Activated T-cell treated with anti-CD3 and anti-CD28 coated beads for 48 hours (primary cell): ENCODE measurements at regions not wholly inside any gene's neighbourhood (a gene's known extent, or its start where the extent isn't known, plus 50 kb on each side); places are given as distances from the start of the nearest gene placed in this dataset.

Experiments
- DNase-seq: peaks from one replicate; pipeline ENCODE4 v3.0.0-alpha.2; 2020; ENCODE audit warnings: low read depth

DNA sequence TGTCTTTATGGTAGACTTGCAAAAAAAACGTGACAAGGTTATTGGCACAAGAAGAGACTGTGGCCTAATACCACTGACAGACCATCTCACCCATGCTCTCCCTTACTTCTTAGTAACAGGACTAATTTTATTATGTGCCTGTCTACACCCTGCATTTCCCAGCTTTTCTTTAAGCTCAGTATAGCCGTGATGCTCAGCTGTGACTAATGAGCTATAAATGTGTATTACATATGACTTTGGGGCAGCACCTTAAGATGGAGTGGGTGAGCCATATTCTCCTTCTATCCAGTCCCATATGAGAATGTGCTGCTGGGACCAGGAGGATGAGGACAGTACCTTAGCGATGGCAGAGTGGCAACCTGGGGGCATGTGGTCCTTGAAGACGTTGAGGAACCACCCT is 293.5 kb downstream of the RNF144A start:
- no peak for DNase-seq

DNA sequence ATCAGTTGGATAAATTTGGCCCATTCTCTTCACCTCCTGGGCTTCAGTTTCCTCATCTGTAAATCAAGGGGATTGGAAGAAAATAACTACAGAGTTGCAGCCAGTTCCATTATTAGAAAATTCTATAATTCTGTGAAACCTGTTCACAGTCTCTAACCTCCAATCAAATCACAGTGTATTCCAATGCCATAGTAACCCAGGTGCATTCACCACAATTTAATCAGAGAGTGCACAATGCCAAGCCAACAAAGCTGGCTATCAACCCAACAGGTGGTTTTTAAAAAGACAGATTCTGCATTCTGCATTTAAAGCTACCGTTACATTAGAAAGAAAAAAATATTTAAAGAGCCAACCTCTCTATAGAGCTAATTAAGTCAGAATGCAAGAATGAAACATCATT is 308.6 kb downstream of the RNF144A start:
- no peak for DNase-seq

DNA sequence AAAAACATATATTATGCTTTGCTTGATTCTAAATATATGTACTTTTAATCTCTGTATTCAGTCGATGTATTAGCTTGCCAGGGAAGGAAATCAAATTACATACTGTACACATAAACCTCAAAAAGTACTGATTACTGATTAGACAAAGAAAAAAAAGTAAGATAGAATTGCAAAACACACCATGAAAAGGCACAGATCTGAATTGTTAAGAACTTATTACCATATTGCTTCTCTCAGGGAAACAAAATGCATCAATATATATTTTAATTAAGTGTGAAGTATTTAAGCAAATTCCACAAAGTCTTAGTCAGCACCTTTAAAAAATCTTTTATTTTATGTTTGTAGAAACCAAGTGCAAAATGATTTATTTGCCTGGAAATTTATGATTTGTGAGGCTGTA is 309.3 kb downstream of the RNF144A start:
- no peak for DNase-seq

DNA sequence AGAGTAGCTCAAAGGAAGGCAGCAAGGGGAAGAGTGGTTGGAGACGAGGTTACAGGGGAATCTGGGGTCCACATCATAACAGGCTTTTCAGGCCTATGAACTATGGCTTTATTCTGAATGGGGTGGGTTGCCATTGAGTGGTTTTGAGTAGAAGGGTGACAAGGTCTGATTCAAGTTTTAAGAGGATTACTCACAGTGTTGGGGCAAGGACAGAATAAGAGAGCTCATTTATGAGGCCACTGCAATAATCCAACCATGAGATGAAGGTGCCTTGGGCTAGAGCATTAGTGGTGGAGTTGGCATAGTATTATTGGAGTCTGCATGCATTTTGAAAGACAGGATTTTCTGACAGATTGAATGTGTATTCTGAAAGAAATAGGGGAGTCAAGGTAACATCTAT is 315.9 kb downstream of the RNF144A start:
- DNase-seq, result no peak

DNA sequence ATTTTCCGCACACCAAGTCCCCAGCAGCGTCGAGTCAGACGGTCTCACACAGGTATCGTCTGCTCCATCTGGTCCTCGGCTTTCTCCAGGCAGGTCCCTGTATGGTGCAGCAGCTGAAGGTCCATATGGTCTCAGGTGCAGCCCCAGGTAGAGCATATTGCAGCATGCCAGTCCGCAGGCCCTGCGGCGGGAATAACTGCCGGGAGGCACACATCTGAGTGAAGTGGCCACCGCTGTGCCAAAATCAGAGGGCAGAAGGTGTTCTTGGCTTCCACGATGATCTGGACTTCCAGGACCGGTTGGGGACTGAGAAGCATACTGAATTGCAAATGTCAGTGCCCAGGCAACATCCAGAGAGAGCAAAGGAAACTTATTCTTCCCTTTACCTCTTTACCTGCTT is 320.3 kb downstream of the RNF144A start:
- no peak for DNase-seq

DNA sequence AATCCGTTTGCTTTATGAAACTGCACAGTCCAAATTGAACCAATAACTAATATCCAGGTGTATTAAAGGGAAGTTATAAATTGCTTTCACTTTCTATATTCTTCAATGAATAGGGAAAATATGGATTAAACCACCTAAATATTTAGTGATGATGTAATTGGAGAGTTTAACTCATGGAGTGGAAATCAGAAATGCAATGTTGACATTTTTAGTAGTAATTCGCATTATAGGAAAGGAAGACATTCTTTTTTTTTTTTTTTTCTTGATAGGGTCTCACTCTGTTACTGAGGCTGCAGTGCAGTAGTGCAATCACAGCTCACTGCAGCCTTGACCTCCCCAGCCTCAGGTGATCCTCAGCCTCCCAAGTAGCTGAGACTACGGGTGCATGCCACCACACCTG is 321.9 kb downstream of the RNF144A start:
- no peak for DNase-seq

DNA sequence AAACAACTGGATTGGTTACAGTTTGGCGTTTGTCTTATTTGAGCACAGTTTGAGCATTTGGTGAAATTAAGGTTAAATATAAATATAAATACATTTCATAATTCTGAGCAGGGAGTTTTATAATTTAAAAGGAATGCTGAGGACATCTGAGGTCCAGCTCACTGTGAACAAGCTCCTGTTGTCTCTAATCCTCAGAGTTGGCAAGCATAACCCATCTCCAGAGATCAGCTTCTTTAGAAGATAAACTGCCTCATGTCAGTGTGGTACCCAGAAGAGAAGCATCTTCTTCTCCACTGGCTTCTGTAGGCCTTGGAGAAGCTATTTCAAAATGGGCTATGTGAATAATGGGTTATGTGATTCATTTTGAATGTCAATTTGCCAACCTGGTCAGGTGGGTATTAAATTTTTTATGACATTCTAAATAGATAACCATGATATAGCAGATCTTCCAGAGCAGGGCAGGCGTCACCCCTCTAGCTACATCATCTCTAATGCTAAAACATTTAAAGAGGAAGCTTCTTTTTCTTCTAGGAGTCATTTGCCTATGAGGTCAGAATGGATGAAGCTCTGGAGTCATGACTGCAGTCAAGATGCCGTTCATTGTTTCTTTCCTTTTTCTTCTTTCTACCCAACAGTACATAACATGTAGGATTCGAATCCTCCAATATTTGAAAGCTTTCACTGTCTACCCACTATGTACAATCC is 324.0 kb downstream of the RNF144A start:
- DNase-seq, result no peak

DNA sequence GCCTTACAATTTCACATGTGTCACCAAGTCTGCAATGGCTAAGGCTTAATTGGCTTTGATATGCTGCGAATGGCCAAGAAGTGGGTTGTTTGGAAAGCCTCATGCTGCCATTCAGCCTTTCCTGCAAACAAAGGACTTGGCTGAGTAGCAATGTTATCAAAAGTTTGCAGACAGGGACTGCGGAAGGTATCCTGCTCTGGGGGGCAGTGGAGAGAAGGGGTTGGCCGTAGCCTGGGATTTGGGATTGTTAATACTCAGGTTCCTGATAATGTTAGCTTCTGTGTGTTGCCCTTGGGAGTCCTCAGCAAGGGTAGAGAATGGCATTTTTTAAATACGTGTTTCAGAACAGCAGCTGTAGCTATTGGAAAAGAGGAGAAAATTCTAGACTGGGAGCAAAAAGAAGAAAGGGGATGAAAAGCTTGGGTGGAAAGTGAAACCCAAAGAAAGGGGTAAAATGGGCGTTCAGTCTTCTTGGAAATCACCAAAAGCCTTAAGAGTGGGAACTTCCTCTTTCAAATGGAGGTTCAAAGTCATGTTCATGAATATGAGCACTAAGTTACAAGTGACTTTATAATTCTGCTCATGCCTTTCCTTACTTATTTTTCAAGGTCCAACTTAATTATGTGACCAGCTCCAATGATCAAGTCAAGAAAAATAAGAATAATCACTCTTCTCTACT is 325.1 kb downstream of the RNF144A start:
- no peak for DNase-seq

DNA sequence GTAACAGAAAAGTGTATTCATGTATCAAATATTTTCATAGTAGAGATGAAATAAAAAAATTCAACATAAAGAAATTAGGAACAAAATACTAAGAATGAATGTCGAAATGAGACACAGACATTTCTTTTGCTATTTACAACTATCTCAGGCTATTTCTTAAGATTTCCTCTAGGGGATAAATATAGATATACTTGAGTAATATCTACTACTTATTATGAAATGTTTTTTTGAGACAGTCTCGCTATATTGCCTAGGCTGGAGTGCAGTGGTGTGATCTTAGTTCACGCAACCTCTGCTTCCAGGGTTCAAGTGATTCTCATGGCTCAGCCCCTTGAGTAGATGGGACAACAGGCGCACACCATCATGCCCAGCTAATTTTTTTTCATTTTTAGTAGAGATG is 326.1 kb downstream of the RNF144A start:
- DNase-seq, result no peak

DNA sequence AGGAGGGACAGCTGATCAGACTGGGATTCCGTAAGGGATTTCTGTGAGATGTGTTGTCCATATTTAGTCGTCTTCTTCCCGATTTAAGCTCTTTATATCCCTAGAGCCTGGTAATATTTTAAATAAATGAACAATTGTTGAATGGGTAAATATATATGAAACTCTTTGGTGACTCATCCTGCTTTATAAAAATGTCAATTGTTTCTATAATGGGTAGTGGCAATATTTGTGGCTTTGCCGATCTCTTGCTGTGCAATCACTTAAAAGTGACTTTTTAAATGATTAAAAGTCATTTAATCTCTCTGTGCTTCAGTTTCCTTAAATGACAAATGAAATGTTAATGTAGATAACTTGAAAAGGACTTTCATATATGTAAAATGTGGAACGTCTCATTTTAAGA is 339.2 kb downstream of the RNF144A start:
- no peak for DNase-seq

DNA sequence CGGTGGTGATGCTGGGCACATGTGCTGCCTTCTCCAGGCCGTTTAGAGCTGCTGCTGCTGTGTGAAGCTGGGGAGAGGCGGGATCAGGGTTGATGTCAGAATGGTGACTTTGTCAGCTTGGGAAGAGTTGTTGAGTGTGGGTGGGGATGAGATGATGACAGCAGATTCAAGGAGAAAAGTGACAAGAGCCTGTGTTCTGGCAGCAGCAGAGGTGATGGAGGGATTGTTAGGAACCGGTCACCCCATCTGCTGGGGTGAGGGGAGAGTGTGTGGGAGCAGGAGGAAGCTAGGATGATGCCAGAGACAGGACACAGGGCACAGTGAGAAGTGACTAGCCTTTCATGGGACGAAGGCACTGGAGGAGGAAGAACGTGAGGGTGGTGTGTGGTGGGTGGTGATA is 345.5 kb downstream of the RNF144A start:
- DNase-seq, result no peak

DNA sequence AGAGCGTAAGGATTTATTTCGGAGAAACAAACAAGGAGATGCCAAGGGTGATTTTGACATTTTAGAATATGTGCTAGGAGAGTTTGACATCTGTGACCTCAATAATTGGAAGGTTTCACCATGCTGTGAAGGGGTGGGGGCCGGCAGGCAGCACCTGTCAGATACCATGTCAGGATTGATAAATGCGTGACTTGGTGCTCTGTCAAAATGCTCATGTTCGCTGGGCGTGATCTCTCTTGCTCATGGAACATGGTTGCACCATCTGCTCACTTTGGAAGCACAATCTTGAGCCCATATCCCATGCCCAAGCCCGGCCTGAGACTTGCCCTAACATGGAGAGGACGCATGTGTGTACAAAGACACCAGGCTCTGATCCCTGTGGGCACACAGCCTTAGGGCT is 347.6 kb downstream of the RNF144A start:
- DNase-seq, result no peak

DNA sequence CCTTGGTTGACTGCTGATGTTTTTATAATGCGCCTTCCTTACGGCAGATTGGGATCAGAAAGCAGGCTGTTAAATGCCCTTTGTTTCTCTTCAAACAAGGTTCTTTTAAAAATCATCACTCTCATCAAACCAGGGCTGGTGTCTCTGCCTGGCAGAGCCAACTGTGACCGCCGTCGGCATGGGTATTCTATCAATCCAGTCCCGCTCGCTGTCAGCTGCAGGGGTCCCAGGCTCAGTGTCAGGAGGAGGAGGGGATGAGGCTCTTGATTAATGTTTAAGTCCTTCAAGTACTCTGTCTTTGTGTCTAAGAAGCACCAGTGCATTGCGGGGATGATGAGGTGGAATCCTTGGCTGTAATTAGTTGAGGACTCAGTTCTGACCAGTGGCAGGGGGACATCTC is 348.1 kb downstream of the RNF144A start:
- no peak for DNase-seq

DNA sequence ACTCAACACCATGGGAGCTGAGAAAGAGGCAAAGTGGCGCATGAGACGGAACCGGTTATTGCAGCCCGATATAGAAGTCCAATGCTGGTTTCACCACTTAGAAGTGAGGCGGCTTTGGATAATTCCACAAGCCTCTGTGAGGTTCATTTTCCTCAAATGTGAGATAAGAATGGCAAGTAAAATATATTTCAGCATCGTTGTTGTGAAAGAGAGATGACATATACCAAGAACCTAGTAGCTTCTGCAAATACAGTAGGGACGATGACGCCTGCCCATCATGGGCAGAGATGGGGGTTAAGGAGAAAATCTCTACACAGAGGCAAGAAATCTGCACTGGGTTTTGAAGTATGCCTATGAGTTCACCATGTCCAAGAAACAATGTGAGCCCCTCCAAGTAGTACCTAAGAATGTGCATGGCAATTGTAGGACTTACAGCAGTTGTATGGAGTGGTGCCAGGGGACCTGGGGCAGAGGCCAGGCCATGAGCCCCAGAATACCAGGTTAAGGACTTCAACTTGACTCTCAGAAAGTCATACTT is 352.0 kb downstream of the RNF144A start:
- DNase-seq, result no peak

DNA sequence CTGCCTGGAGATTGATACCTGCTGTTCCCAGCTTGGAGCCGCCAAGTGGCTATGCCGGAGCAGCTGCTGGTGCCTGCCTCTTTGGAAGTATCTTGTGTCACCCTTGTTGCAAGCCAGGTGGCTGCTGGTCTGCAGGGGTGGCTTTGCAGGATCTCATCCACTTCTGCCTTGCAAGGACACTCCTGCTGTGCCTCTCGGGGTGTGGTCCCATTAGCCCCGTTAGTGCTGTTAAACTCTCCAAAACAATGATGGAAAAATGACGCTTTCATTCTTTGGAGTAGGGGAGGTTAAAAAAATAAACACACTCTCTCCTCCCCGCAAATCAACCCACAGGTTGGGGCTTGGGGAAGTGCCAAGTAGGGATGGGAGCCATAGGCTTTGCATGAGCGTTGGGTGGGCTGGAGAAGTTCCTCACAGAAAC is 352.8 kb downstream of the RNF144A start:
- DNase-seq, result no peak

DNA sequence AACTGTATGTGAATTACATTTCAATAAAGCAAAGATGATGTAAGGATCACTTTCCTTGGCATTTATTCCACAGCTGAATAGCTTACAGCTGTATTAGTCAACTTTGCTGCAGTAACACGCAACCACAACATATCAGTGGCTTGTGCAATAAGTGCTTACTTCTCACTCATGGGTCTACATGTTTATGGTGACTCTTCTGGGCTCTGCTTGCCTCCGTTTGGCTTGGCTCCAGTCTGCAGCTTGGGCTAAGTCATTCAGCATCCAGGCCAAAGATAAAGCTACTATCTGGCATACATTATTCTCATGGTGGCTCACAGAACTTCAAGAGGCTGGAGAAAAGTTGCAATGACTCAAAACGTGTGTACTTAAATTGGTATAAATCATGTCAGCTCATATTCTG is 355.0 kb downstream of the RNF144A start:
- no peak for DNase-seq

DNA sequence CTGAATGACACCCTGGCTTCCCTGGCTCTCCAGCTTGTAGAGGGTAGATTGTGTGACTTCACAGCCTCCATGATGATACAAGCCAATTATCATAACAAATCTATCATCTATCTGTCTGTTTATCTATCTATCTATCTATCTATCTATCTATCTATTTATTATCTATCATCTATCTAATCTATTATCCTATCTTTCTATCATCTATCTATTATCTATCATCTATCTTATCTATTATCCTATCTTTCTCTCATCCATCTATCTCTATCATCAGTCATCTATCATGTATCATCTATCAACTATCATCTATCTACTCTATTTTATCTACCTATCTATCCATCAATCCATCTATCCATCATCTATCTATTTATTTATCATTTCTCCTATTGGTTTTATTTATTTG is 361.8 kb downstream of the RNF144A start:
- DNase-seq, result no peak

DNA sequence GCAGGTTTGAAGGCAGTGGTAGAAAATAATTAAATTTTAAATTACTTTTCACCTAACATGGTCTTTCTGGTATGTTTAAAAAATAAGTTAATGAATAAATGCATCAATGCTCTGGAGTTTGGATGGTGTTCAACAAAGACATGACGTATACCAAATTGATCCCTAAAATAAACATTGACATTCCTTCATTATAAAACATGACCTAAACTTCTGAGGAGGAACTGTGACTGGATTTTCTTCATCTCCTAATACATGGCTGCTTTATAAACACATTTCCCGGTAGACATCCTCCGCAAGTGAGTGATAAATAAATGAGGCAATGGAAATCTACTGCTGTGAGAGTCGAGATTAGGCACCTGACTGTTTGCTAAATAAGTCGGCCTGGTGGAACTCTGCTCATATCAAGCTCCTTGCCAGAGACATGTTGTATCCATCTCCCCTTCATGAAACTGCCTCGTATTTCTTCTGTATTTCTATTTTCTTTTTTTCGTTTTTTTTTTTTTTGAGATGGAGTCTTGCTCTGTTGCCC is 362.3 kb downstream of the RNF144A start:
- DNase-seq, result no peak

DNA sequence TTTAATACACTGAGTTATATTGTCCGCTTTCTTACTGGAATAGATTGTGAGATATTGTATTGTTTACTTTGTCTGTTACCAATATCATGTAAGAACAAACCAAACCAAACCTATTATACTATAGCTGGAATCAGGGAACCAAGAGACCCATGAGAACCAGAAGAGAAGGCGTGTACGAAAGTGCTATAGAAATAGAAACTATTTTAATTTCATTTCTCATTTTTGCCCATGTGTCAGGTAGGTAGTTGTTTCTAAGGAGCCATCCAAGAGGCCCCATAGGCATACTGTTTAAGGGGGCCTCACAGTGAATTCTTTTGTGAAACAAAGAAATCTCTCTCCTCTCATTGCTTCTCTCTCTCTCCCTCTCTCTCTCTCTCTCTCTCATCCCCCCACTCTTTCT is 363.6 kb downstream of the RNF144A start:
- DNase-seq, result no peak

DNA sequence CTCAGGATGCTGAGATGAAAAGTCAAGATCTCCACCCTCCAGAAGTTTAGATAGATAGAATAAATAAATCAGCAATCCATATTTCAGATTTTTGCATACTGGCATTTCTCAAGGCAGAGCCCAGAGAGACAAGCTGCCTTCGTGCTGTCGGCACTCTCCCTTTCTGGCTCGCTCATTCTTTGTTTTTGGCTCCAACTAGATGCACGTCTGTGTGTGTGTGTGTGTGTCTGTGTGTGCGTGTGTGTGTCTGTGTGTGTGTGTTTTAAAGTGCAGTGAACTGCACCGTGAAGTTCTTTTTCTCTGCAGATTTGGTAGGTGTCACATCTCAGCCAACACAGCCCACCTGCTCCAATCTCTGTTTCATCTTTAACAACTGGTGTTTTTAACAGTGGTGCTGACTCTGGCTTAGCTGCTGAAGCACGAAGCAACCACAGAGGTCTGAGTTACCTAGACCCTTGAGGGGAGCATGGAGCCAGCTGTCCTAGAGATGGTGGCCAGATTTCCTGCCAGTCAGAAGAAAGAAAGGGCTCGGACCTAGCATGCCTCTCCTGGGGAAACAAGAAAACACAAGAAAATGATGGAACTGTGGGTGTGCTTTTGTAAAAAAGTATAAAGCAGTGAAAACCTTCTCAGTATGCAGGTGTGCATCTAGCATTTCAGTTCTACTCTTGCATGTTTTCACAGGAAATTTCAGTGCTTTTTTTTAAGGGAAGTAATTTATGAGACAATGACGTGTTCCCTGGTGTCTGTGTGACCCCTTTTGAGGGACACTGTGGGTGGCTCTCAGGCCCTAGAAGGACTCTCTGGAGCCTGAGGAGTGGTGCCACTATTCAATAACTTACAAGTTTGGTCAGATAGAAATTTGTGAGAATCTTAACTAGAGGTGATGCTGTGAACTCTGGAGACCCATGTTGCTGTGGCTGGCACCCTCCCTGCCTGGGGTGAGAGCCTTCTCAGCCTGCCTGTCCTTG is 364.3 kb downstream of the RNF144A start:
- DNase-seq, result no peak

DNA sequence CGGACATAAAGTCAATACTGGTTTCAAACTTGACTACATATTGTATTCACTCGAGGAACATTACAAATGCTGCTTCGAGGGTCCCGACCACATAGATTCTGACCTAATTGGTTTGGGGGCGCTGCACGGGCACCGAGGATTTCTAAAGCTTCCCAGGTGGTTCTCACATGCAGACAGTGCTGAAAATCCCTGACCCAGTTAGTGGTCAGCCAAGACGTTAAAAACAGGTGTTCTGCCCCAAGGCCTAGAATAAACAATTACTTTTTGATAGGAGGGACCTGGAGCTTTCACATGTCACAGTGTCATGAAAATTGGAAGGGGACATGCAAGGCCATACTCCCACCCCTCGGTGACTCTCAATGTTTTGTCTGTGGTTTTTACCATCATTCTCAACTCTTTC is 368.9 kb downstream of the RNF144A start:
- DNase-seq, result no peak

DNA sequence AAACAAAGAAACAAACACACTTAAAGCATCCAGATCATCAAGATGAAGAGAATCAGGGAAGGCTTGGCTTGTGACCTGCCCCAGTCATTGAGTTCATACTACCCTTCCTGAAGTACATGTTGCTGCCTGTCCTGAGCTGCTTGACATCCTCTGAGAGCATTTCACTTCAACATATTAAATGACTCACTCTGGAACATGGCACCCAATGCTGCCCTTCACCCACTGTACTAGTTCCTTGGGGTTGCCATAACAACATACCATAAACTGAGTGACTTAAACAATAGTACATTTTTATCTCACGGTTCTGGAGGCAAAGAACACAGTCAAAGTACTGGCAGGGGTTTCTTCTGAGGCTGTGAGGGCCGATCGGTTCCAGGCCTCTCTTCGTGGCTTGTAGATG is 371.3 kb downstream of the RNF144A start:
- no peak for DNase-seq
